ENCODE measurements at regions not wholly inside any gene's neighbourhood (a gene's known extent, or its start where the extent isn't known, plus 50 kb on each side); places are given as distances from the start of the nearest gene placed in this dataset.

DNA sequence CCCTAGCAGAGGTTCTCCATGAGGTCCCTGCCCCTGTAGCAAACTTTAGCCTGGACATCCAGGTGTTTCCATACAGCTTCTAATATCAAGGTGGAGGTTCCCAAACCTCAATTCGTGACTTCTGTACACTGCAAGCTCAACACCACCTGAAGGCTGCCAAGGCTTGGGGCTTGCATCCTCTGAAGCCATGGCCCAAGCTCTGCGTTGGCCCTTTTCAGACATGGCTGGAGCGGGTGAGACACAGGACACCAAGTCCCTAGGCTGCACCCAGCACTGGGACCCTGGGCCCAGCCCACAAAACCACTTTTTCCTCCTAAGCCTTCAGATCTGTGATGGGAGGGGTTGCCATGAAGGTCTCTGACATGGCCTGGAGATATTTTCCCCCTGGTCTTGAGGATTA is 1292.0 kb downstream of the CDH8 start:
- no peak for TF ChIP-seq EZH2 (IDR thresholded peaks at IDR 0.05; ENCODE audit: borderline replicate concordance, low read length)
- TF ChIP-seq, protein P1, sequence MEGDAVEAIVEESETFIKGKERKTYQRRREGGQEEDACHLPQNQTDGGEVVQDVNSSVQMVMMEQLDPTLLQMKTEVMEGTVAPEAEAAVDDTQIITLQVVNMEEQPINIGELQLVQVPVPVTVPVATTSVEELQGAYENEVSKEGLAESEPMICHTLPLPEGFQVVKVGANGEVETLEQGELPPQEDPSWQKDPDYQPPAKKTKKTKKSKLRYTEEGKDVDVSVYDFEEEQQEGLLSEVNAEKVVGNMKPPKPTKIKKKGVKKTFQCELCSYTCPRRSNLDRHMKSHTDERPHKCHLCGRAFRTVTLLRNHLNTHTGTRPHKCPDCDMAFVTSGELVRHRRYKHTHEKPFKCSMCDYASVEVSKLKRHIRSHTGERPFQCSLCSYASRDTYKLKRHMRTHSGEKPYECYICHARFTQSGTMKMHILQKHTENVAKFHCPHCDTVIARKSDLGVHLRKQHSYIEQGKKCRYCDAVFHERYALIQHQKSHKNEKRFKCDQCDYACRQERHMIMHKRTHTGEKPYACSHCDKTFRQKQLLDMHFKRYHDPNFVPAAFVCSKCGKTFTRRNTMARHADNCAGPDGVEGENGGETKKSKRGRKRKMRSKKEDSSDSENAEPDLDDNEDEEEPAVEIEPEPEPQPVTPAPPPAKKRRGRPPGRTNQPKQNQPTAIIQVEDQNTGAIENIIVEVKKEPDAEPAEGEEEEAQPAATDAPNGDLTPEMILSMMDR (conservative IDR thresholded peaks at IDR 0.05 in 1 of 2, IDR thresholded peaks at IDR 0.05 in 1 of 2; ENCODE audit: extremely low read depth in 1 of 2, insufficient read depth in 1 of 2, low read depth in 1 of 2, low read length in 2 of 2), result no peak
